ENCODE measurements at regions not wholly inside any gene's neighbourhood (a gene's known extent, or its start where the extent isn't known, plus 50 kb on each side); places are given as distances from the start of the nearest gene placed in this dataset.
"Not testable (repeated sequence)": the region's sequence is repeated elsewhere in the genome, so short reads cannot be mapped to it uniquely, and the experiment has no call there.

DNA sequence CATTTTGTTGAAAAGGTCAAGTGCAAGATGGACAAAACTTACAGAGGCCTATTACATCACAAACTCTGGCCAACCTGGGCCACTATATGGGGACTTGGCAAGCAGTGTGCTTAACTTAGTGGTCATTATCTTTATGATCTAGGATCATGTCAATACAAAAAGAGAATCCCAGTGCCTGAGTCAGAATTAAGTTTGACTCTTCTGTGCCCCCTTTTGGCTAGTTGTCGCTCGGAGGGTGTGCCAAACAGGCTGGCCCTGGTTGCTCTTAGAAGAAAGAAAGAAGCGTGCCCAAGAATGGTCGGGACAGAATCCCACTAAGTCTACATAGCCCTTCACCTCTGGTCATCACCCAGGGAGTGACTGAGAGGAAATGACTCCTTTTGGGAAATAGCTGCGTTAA lies 100.1 kb downstream of the EIF4E start:
- ATAC-seq, result peak; percentile 47
- CTCF ChIA-PET, result no interaction called here

DNA sequence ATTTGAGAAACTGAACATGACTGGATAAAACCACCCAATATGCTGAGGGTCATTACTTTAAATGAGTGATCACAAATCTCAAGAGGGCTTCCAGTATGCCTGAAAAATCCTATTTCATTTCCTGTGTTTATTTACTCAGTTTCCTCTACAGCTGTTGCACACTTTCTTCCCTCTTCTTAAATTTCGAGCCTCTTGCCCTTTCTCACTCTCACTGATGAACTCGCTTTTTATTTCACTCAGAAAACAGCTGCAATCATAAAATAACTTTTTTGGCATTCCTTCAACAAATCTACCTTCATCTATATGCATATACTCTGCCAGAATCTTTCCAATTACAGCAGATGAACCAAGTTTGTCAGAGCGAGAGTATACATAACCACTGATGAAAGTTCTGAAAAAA lies 101.3 kb downstream of the EIF4E start:
- Mint-ChIP-seq H3K9me3 (ENCODE audit: insufficient read depth) (no peaks in the 10 kb centered on the region), H3K4me1 (ENCODE audit: low read depth) (peaks cover 4% of the 10 kb centered on the region), H3K36me3 (ENCODE audit: low read depth) (no peaks in the 10 kb centered on the region), H3K27ac (no peak overlapping the region), H3K4me3 (no peak overlapping the region), H3K27me3 (ENCODE audit: low read depth) (peaks cover 13% of the 10 kb centered on the region)
- DNase-seq (no peak), ATAC-seq (no peak)
- CTCF ChIA-PET, result no interaction called here
- POLR2A ChIA-PET, result no interaction called here

More for the DNA sequence above, 100.1 kb downstream of the EIF4E start:
- H3K9me3 Mint-ChIP-seq (ENCODE audit: insufficient read depth), result no peaks in the 10 kb centered on the region
- DNase-seq, result peak; percentile 45
- H3K4me1 Mint-ChIP-seq (ENCODE audit: low read depth), result peaks cover 4% of the 10 kb centered on the region
- H3K36me3 Mint-ChIP-seq (ENCODE audit: low read depth), result no peaks in the 10 kb centered on the region
- POLR2A ChIA-PET, result no interaction called here
- no peak overlapping the region for H3K4me3 Mint-ChIP-seq
- H3K27ac Mint-ChIP-seq, result no peak overlapping the region
- peaks cover 13% of the 10 kb centered on the region for H3K27me3 Mint-ChIP-seq (ENCODE audit: low read depth)

DNA sequence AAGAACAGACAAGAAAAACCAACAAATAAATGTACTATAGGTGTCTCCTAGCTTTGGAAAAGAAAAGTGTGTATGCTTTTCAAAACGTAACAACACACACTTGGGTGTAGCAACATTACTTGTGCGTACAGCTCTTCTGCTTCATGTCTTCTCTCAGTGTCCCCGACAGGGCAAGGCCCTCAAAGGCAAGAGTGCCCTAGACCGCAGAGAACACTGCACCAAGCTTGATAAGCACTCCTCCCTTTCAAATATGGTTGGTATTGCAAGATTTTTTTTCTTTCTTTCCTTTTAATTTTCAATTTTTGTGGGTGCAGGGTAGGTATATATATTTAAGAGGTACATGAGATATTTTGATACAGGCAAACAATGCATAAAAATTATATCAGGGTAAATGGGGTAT lies 106.8 kb downstream of the EIF4E start:
- ATAC-seq, result no peak
- POLR2A ChIA-PET, result no interaction called here
- Mint-ChIP-seq H3K36me3 (ENCODE audit: low read depth) (no peaks in the 10 kb centered on the region), H3K27ac (no peak overlapping the region), H3K27me3 (ENCODE audit: low read depth) (peaks cover 8% of the 10 kb centered on the region), H3K4me3 (no peak overlapping the region), H3K9me3 (ENCODE audit: insufficient read depth) (peaks cover 6% of the 10 kb centered on the region), H3K4me1 (ENCODE audit: low read depth) (no peaks in the 10 kb centered on the region)
- DNase-seq, result no peak
- CTCF ChIA-PET, result no interaction called here

DNA sequence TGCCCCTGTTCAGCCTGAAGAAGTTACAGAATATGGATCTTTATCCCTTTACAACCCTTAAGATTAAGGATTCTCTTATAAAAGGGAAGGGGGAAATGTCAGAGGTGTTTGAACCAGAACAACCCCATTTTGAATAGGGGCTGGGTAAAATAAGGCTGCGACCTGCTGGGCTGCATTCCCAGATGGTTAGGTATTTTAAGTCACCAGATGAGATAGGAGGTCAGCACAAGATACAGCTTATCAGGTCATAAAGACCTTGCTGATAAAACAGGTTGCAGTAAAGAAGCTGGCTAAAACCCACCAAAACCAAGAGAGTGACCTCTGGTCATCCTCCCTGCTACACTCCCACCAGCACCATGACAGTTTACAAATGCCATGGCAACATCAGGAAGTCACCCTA lies 110.8 kb downstream of the EIF4E start:
- DNase-seq; H3K27me3 Mint-ChIP-seq (ENCODE audit: low read depth); POLR2A ChIA-PET; H3K4me3 Mint-ChIP-seq; CTCF ChIA-PET; H3K4me1 Mint-ChIP-seq (ENCODE audit: low read depth); ATAC-seq; H3K27ac Mint-ChIP-seq; H3K36me3 Mint-ChIP-seq (ENCODE audit: low read depth): not testable (repeated sequence)
- peaks cover 12% of the 10 kb centered on the region for H3K9me3 Mint-ChIP-seq (ENCODE audit: insufficient read depth)

DNA sequence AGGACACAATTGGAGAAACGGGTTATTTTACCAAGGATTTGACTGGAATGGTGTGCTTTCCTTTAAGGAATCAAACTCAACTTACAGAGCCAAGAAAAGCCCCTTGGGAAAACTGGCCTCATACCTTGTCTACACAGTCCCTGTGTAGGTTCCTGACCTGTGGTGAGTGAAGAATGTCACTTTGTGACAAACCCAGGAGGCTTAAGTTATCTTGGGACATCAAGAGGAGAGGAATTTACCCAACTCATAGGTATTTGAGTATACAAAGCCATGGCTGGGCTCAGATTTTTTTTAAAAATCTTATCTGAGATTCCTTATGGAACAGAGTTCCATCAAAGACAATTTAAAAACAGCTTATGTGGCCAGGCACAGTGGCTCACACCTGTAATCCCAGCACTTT lies 112.1 kb downstream of the EIF4E start:
- ATAC-seq (no peak), DNase-seq (no peak)
- CTCF ChIA-PET, result no interaction called here
- peaks cover 2% of the 10 kb centered on the region for H3K27me3 Mint-ChIP-seq (ENCODE audit: low read depth)
- no peak overlapping the region for H3K27ac Mint-ChIP-seq
- POLR2A ChIA-PET, result interaction anchor here (0.7 kb wide), 1 partner anchor 134 kb away, joined by 3 read pairs; no protein-coding TSS in a partner anchor
- peaks cover 12% of the 10 kb centered on the region for H3K9me3 Mint-ChIP-seq (ENCODE audit: insufficient read depth)
- no peak overlapping the region for H3K4me3 Mint-ChIP-seq
- H3K4me1 Mint-ChIP-seq (ENCODE audit: low read depth), result no peaks in the 10 kb centered on the region
- H3K36me3 Mint-ChIP-seq (ENCODE audit: low read depth), result no peaks in the 10 kb centered on the region

DNA sequence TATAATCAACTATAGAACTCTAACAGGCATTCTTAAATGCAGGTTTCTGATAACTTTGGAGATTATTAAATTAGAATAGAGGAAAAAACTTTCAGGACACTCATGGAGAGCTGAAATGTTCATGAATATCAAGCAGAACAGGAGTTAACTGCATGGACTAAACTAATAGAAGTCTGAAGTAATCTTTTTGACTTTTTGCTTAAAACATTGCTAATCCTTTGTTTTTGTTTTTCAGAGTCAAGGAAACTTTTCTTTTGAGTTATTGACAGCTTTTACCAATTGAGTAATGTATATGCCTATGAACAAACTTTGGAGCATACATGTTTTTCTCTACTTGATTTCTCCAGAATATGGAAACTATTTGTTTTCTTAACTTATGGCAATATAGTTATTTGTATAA lies 112.5 kb downstream of the EIF4E start:
- POLR2A ChIA-PET, result no interaction called here

DNA sequence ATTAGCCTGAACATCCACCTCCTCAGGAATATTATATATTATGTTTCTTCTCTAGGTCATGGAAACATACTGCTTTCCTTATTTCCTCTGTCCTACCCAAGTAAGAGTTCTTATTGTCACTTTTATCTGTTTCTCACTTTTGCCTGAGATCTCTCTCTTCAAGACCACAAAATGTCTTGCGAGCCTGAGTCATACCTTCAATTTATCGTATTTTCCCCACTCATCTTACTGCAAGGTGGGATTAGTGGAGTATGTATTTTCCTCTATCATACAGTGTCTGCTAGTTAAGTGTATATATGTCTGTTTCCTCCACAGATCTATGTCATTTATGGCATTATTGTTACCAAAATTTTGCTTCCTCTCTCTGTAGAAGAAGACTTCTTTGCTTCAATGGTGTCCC lies 124.5 kb downstream of the EIF4E start:
- H3K4me1 Mint-ChIP-seq (ENCODE audit: low read depth), result no peaks in the 10 kb centered on the region
- H3K9me3 Mint-ChIP-seq (ENCODE audit: insufficient read depth), result no peaks in the 10 kb centered on the region

More for the DNA sequence above, 112.5 kb downstream of the EIF4E start:
- Mint-ChIP-seq H3K9me3 (ENCODE audit: insufficient read depth) (peaks cover 12% of the 10 kb centered on the region), H3K36me3 (ENCODE audit: low read depth) (no peaks in the 10 kb centered on the region), H3K27ac (no peak overlapping the region), H3K4me1 (ENCODE audit: low read depth) (no peaks in the 10 kb centered on the region), H3K4me3 (no peak overlapping the region), H3K27me3 (ENCODE audit: low read depth) (peaks cover 5% of the 10 kb centered on the region)
- CTCF ChIA-PET, result no interaction called here
- no peak for DNase-seq
- ATAC-seq, result no peak

DNA sequence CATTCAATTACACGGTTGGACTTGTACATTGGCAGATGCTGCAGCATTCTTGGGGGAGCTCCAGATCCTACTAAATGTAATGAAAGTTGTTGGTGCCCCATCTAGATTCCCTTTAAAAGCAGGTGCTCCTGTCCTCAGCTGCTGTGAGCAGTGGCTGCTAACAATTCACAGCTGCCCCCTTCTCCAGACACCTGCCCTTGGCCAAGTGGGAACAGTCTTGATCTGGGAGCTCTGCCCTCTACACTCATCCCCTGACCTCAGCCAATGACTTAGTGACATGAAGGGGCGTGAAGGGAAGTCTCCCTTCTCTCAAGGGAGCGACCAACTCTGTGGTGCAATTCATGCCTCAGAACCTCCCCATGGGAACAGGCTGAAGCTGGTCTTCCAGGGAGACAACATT lies 125.7 kb downstream of the EIF4E start:
- ATAC-seq (no peak), DNase-seq (no peak)
- Mint-ChIP-seq H3K4me1 (ENCODE audit: low read depth) (no peaks in the 10 kb centered on the region), H3K9me3 (ENCODE audit: insufficient read depth) (no peaks in the 10 kb centered on the region), H3K4me3 (no peak overlapping the region), H3K27me3 (ENCODE audit: low read depth) (no peaks in the 10 kb centered on the region), H3K36me3 (ENCODE audit: low read depth) (no peaks in the 10 kb centered on the region), H3K27ac (no peak overlapping the region)
- ChIA-PET POLR2A (no interaction called here), CTCF (interaction anchor here (1.0 kb wide), 1 partner anchor 200 kb away, joined by 3 read pairs; no protein-coding TSS in a partner anchor)

More for the DNA sequence above, 124.5 kb downstream of the EIF4E start:
- ChIA-PET POLR2A (no interaction called here), CTCF (interaction anchor here (0.7 to 1.0 kb wide), 2 partner anchors 24 to 201 kb away, joined by 3 read pairs; no protein-coding TSS in a partner anchor)
- H3K27ac Mint-ChIP-seq, result no peak overlapping the region
- H3K27me3 Mint-ChIP-seq (ENCODE audit: low read depth), result no peaks in the 10 kb centered on the region
- no peak overlapping the region for H3K4me3 Mint-ChIP-seq
- DNase-seq (no peak), ATAC-seq (no peak)
- no peaks in the 10 kb centered on the region for H3K36me3 Mint-ChIP-seq (ENCODE audit: low read depth)

DNA sequence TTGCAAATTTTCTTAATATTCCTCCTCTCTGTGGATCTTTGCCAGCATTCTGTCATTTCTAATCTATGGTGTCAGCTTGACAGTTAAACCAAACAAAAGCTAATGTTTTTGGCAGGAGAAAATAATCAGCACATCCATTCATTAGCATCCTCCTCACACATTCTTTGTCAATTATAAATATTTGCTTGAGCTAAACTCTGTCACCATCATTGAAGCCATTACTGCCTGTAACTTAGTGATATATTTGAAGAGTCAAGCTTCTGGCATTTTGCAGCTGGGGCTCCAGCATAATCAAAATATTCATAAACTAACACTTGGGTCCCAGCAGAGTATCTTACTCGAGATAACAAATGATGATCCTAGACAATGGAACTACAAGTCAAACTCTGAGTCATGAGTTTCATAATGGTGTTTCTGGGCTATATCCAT lies 126.1 kb downstream of the EIF4E start:
- H3K9me3 Mint-ChIP-seq (ENCODE audit: insufficient read depth), result no peaks in the 10 kb centered on the region
- ATAC-seq, result no peak
- no peak overlapping the region for H3K4me3 Mint-ChIP-seq
- no peaks in the 10 kb centered on the region for H3K27me3 Mint-ChIP-seq (ENCODE audit: low read depth)
- H3K36me3 Mint-ChIP-seq (ENCODE audit: low read depth), result no peaks in the 10 kb centered on the region
- CTCF ChIA-PET, result no interaction called here
- no peaks in the 10 kb centered on the region for H3K4me1 Mint-ChIP-seq (ENCODE audit: low read depth)
- no peak overlapping the region for H3K27ac Mint-ChIP-seq
- POLR2A ChIA-PET, result no interaction called here
- DNase-seq, result no peak

DNA sequence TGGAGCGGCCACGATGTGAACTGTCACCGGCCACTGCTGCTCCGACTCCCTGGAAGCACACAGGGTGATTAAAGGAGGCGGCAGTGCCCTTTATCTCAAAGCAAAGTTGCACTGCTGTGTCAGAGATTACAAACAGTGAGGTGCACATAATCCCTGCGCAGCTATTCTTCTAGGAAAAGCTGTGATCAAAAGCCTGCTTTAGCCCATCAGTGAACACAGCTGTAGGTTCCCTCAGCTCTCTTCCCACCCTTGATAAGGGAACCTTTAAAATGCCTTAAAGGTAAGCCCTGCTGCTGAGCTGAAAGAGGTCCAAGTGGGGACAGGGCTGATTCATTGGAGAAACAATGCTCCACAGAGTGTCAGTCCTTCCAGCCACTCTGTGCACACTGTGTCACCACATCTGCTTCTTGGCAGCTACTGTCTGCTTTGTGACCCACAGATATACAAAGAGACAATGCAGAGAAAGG lies 127.6 kb downstream of the EIF4E start:
- DNase-seq (no peak), ATAC-seq (no peak)
- Mint-ChIP-seq H3K36me3 (ENCODE audit: low read depth) (no peaks in the 10 kb centered on the region), H3K27me3 (ENCODE audit: low read depth) (peaks cover 3% of the 10 kb centered on the region), H3K4me3 (no peak overlapping the region), H3K27ac (no peak overlapping the region), H3K9me3 (ENCODE audit: insufficient read depth) (no peaks in the 10 kb centered on the region), H3K4me1 (ENCODE audit: low read depth) (no peaks in the 10 kb centered on the region)
- POLR2A ChIA-PET, result no interaction called here
- CTCF ChIA-PET, result no interaction called here

DNA sequence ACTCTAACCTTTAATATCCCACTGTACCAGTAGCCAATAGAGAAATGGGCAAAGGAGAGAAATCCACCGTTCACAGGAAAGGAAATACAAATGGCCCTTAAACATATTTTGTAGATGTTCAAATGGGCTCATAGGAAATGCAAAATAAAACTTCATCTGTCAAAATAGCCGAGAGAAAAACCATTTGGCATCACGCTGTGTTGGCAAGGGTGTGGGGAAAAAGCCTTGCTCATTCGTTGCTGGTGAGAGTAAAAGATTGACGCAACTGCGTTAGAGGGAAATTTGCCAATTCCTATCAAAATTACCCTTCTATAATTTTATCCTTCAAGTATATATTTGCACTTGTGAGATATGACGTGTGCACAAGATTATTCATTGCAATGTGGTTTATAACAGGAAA lies 131.9 kb downstream of the EIF4E start:
- POLR2A ChIA-PET, result no interaction called here
- Mint-ChIP-seq H3K27me3 (ENCODE audit: low read depth) (peaks cover 3% of the 10 kb centered on the region), H3K27ac (no peak overlapping the region), H3K4me3 (no peak overlapping the region), H3K36me3 (ENCODE audit: low read depth) (no peaks in the 10 kb centered on the region), H3K4me1 (ENCODE audit: low read depth) (no peaks in the 10 kb centered on the region), H3K9me3 (ENCODE audit: insufficient read depth) (no peaks in the 10 kb centered on the region)
- CTCF ChIA-PET, result no interaction called here
- ATAC-seq (no peak), DNase-seq (no peak)

DNA sequence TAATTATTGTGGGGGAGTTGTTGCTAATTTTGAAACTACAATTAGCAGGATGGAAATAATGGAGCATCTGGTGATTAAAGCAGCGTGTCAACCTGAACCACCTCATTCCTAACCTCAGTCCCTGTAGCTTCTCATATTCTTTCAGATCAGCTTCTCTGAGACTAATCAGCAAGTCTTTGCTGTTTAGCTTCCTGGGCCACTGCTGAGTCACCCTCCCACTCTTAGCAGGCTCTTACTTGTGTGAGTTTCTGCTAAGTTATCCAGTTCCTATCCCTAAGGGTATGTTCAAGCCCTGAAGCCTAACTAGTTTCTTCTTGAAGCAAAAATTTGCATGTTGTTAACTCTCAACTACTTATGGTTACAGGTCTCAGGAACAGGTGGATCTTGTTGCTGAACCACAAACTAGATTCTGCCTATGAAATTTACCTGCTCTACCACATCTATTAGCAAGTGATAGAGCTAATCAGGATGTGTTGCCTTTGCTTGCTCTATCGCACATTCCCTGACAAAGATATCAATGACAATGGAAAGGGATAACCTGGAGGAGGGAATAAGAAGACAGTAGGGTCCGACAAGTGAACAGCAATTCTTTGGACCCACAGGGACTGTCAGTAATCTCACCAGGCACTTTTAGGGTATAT lies 134.2 kb downstream of the EIF4E start:
- CTCF ChIA-PET, result no interaction called here
- POLR2A ChIA-PET, result no interaction called here
- Mint-ChIP-seq H3K9me3 (ENCODE audit: insufficient read depth) (no peaks in the 10 kb centered on the region), H3K36me3 (ENCODE audit: low read depth) (no peaks in the 10 kb centered on the region), H3K27me3 (ENCODE audit: low read depth) (peaks cover 3% of the 10 kb centered on the region), H3K27ac (no peak overlapping the region), H3K4me3 (no peak overlapping the region), H3K4me1 (ENCODE audit: low read depth) (no peaks in the 10 kb centered on the region)
- no peak for ATAC-seq
- DNase-seq, result no peak

DNA sequence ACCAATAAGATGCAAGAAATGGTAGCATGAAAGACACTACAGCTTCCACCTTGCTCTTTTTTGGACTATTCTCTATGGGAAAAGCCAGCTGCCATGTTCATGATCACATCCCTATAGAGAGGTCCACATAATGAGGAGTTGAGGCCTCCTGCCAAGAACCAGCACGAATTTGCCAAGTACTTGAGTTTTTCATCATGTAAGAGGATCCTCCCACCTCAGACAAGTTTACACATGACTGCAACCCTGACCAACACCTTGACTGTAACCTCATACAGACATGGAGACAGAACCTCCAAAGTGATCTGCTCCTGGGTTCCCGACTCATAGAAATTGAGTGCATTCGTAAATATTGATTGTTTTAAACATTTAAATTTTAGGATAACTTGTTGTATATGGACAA lies 135.2 kb upstream of the TSPAN5 start:
- ChIA-PET CTCF (no interaction called here), POLR2A (no interaction called here)
- H3K4me3 Mint-ChIP-seq, result no peak overlapping the region
- no peak for DNase-seq
- H3K9me3 Mint-ChIP-seq (ENCODE audit: insufficient read depth), result no peaks in the 10 kb centered on the region
- peaks cover 3% of the 10 kb centered on the region for H3K27me3 Mint-ChIP-seq (ENCODE audit: low read depth)
- H3K36me3 Mint-ChIP-seq (ENCODE audit: low read depth), result no peaks in the 10 kb centered on the region
- no peak for ATAC-seq
- H3K27ac Mint-ChIP-seq, result no peak overlapping the region
- H3K4me1 Mint-ChIP-seq (ENCODE audit: low read depth), result no peaks in the 10 kb centered on the region

All from activated CD8-positive, alpha-beta T cell treated with anti-CD3 and anti-CD28 coated beads, Interleukin-2, amount 10 ng/mL, durations not matched to agents 7 days and 5 days (primary cell).